Stimulated activated CD4-positive, alpha-beta T cell treated with anti-CD3 and anti-CD28 coated beads, Interleukin-12 subunit alpha, Interleukin-12 subunit beta, amount 100 ng/mL, for 24 hours (primary cell): ENCODE measurements at regions not wholly inside any gene's neighbourhood (a gene's known extent, or its start where the extent isn't known, plus 50 kb on each side); places are given as distances from the start of the nearest gene placed in this dataset.
"Not testable (repeated sequence)": the region's sequence is repeated elsewhere in the genome, so short reads cannot be mapped to it uniquely, and the experiment has no call there.

ENCODE experiments used
- DNase-seq, 2 experiments: peaks; one replicate each; pipeline ENCODE4 v3.0.0-alpha.2; 2020; ENCODE audit warnings: low read depth in 2 of 2

GRCh38 chr13:61215116-61215515 is 200.5 kb downstream of the PCDH20 start:
- DNase-seq: no peak

- no peak for DNase-seq
These were observed 201.1 kb downstream of the PCDH20 start for GRCh38 chr13:61214551-61214950.

GRCh38 chr13:61205898-61206297 is 209.8 kb downstream of the PCDH20 start:
- DNase-seq: not testable (repeated sequence)

GRCh38 chr13:61204025-61204424 is 211.6 kb downstream of the PCDH20 start:
- no peak for DNase-seq

- no peak for DNase-seq
These were observed 213.6 kb downstream of the PCDH20 start for GRCh38 chr13:61202042-61202441.

GRCh38 chr13:61192826-61193225 is 222.8 kb downstream of the PCDH20 start:
- no peak for DNase-seq

GRCh38 chr13:61188057-61188456 is 227.6 kb downstream of the PCDH20 start:
- no peak for DNase-seq

- DNase-seq: no peak
These were observed 228.2 kb downstream of the PCDH20 start for GRCh38 chr13:61187471-61187870.

GRCh38 chr13:61183670-61184069 is 232.0 kb downstream of the PCDH20 start:
- DNase-seq: no peak

- DNase-seq: no peak
These were observed 235.4 kb downstream of the PCDH20 start for GRCh38 chr13:61180234-61180633.

GRCh38 chr13:61179741-61180140 is 235.9 kb downstream of the PCDH20 start:
- no peak for DNase-seq

- DNase-seq: no peak
These were observed 244.8 kb downstream of the PCDH20 start for GRCh38 chr13:61170856-61171255.

- no peak for DNase-seq
These were observed 253.0 kb downstream of the PCDH20 start for GRCh38 chr13:61162636-61163035.

GRCh38 chr13:61162106-61162505 is 253.5 kb downstream of the PCDH20 start:
- no peak for DNase-seq

- no peak for DNase-seq
These were observed 258.9 kb downstream of the PCDH20 start for GRCh38 chr13:61156753-61157152.

- no peak for DNase-seq
These were observed 264.6 kb downstream of the PCDH20 start for GRCh38 chr13:61151062-61151461.

GRCh38 chr13:61149331-61149730 is 266.3 kb downstream of the PCDH20 start:
- no peak for DNase-seq

- no peak for DNase-seq
These were observed 266.8 kb downstream of the PCDH20 start for GRCh38 chr13:61148691-61149315.

GRCh38 chr13:61148211-61148610 is 267.4 kb downstream of the PCDH20 start:
- DNase-seq: no peak

GRCh38 chr13:61146571-61146970 is 269.1 kb downstream of the PCDH20 start:
- DNase-seq: no peak

GRCh38 chr13:61146158-61146557 is 269.5 kb downstream of the PCDH20 start:
- no peak for DNase-seq

- DNase-seq: no peak
These were observed 270.6 kb downstream of the PCDH20 start for GRCh38 chr13:61144834-61145593.

GRCh38 chr13:61144301-61144700 is 271.3 kb downstream of the PCDH20 start:
- no peak for DNase-seq

GRCh38 chr13:61142506-61142905 is 273.1 kb downstream of the PCDH20 start:
- DNase-seq: no peak
